GM19025 (cell line): ENCODE measurements at regions not wholly inside any gene's neighbourhood (a gene's known extent, or its start where the extent isn't known, plus 50 kb on each side); places are given as distances from the start of the nearest gene placed in this dataset.

Experiments used
- ATAC-seq: cut with Tn5 transposase; IDR thresholded peaks from one replicate; pipeline ENCODE4 v1.9.1; 2021; ENCODE audit warnings: mild to moderate bottlenecking, low read depth, moderate library complexity; ENCODE audit not compliant: unreplicated experiment

DNA sequence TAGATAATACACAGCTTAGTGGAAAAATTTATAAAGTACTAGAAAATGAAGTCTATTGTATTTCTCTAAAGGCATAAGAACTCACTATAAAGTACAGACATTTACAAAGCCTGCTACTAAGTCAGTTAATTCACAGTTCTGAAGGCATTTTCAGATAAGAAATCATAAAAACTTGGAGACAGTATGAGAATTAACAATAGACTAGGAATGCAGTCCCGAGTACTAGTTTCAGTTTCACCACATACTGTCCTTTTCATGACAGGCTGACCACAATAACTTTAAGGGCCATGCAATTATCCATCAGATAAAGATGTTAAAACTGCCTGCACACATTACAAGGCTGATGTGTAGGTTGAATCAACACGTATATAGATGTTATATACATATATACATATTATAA, 362.6 kb upstream of the SMC2 start:
- ATAC-seq, result no peak

DNA sequence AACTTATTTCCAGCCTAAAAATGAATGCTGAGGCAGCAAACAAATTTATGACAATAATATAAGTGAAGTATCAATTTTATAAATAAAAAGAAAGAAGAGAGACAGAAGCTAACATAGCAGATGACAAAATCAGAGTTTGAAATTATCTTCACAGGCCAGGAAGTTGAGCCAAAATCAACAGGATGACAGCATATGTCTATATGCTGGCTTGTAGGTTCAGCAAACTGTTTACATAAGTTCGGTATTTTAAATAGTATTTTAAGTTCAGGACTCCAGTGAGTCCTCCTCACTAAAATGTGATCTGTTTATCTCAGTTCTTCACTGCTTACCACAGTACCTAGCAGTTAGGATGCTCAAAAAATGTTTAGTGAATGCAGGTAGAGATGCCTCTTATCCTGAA, 359.6 kb upstream of the SMC2 start:
- ATAC-seq, result no peak

DNA sequence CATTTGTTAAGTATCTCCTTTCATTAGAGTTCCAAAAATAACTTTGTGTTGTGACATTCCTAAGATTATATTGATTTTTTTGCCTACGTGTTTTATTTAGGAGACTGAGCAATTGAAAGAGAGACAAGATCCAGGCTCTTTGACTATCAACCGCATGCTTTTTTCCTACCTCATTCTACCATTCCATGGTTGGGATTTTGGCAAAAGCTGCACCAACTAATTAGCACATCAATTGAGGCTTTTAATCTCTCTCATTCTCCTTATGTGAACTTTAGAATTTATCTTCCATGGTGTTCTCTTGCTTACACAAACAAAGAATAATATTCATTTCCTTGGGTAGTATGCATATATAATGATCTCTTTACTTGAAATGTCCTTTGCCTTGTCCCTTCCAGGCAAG, 338.7 kb upstream of the SMC2 start:
- no peak for ATAC-seq

DNA sequence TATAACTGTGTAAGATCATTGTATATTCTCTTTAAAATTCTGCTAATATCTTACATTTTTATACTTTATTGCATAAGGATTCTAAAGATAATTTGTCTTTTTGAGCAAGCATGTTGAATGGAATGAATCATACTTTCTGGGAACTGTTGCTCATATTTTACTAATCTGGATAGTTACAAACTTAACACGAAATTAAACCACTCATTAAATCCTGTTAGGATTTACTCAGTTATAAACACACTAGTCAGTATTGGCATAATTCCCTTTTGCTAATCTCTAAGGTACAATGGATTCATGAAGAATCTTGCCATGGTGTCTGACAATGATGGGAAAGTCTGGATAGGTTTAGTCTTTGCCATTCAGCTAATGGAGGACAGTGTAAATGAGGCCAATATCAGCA, 338.1 kb upstream of the SMC2 start:
- ATAC-seq, result no peak

DNA sequence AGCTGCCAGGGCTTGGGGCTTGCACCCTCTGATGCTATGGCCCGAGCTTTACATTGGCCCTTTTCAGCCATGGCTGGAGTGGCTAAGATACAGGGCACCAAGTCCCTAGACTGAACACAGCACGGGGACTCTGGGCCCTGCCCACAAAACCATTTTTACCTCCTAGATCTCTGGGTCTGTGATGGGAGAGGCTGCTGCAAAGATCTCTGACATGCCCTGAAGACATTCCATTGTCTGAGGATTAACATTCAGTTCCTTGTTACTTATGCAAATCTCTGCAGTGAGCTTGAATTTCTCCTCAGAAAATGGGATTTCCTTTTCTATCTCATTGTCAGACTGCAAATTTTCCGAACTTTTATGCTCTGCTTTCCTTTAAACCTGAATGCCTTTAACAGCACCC, 337.0 kb upstream of the SMC2 start:
- no peak for ATAC-seq

DNA sequence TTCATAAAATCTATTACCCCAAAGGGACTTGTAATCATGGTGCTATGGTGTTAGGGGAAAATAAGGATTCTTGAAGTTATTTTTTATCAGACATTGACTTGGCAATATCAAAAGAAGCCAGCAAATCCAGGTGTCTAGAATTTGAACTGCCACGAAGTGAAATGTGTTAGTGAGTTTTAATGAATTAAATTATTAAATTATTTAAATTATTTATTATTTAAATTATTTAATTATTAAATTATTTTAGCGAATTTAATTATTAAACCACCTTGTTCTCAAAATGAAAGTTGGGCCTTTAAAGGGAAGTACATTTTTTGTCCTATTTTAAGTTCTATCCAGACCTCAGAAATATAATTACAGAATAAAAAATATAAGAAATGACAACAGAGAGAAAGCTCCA, 332.6 kb upstream of the SMC2 start:
- ATAC-seq, result no peak

DNA sequence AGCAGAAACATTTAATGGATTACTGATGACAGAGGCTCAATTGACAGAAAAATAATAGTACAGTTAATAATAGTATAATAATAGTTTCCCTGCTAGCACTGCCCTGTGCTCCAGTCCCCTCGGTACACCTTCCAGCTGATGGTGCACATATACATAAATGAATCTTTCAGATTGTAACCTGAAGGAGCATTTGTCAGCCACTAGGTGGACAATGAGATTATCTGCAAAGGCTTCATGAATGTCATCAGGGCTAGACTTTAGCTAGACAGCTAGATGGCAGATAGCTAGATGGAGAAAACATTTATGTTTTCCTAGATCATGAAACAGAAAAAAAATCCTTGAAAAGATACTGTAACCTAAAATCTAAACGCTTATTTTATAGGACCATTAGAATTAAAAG, 304.4 kb upstream of the SMC2 start:
- ATAC-seq, result peak; percentile 70

DNA sequence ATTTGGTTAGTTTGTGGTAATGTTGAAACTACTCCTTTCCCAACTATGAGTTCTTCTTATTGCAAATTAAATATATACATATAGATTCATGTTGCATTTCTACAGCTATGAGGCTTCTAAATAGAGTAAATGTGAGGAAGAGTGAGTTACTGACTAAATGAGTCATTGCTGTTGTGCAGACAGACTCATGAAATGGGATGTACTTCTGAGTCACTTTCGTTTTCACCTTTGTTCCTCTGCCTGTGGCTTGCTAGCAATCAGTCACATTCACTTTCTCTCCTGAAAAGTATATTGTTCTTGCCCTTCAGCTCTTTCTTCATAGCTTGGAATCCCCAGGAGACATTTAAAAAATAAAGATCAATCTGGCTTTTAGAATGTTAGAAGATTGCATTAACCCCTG, 295.5 kb upstream of the SMC2 start:
- peak; percentile 96 for ATAC-seq

DNA sequence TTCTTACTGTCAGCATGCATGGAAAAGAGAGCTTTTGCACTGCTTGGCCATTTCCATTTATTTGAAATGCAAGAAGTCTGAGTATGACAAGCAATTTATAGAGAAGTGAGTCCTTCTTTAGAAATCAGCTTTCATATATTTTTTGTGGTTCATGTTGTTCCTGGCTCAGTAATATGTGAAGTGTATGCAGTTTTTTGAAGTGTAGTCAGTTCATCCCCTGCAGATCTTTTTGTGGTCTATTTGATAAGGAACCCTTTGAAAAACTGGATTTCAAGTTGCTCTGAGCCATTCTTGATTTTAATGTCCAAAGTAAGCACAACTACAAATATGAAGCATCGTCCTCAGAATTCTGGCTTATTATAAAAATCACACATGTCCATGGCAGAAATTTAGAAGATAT, 294.1 kb upstream of the SMC2 start:
- ATAC-seq, result no peak

DNA sequence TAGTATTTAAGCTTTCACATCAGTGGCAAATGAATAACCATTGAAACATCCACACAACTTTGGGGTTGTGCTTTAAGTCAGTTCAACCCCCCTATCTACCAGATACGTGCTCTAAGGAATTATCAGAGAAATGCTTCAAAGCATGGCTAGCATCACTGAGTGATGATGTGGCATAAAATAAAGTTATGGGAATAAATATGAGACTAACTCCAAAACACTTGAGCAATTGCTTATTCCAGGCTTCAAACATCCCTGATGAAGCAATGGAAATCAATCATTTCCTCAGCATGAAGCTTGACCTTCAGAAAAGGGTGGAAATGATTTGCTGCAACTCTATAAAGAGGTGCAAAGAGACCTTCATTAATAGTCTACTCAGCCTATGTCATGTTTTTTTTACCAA, 292.0 kb upstream of the SMC2 start:
- no peak for ATAC-seq

DNA sequence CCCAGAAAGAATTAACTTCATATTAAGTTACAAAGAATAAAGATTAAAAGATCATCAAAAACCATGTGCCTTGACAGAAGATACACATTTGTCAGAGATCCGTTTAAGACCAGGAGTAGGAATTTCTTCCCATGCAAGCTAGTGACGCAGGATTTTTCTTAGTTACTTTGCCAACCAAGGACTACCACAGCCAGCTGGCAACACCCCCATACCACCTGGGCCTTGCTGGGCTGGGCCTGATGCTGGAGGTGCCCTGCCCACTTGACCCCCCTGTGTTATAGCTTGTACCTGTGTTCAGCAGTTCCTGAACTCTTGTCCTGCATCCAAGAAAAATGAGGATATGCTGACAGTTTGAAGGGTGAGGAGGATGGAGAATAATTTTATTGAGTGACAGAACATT, 290.9 kb upstream of the SMC2 start:
- no peak for ATAC-seq

DNA sequence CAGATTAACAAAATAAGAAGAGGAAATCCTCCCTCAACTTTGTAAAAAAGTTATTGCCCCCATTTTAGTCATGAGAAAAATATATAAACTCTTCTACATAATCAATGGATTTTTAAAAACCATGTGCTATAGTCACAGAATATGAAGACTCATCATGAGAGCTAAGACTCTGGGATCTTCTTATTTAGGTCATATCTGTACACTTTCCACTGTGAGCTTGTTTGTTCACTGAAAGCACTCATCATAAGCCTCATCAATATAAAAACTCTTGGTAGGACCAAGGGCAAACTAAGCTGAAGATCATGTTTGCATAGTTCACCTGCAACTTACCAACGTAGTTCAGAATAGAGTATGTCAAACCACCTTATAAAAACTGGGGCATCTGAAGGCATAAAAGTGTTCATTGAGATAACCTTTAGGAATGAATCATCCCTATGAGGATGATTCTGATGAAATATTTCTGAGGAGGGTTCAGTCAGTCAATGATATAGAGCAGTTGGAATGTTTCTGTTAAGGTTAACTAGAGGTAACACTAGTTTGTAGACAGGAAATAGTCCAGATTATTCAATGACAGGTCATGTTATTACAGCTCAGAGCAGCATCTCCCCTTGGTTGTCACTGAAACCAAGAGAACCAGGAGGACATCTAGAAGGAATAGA, 289.9 kb upstream of the SMC2 start:
- no peak for ATAC-seq

DNA sequence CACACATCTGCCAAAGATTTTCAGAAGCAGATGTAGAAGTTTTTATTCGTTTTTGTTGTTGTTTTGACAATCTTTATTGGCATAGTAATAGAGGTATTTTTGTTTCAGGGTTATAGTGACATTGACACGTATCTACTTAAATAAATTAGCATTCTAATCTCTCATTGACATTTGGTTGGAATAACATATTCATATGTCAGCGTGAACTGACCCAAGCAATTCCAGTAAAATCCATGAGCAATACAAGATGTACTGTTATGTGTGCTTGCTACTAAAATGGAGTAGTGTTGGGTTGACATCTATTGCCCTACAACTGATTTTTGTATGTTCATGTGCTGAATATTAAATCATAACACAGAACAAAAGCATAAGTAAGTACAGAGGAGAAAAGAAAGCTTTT, 284.4 kb upstream of the SMC2 start:
- ATAC-seq, result no peak

DNA sequence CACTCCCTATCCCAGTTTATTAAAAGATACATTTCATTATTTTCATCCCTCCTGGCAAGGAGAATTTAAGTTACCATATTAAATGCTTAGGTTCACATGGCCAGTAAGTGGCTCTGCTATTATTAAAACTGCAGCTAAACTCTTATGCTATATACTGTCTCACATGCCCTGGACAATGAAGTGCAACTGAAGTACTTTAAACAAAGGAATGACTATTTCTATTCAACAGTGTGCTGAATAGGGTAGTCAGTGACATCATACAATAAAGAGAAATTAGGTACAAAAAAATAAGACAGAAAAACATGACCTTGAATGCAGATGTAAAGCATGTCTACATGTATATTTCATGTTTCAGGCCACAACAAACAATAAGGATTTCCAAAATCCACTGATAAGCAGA, 282.6 kb upstream of the SMC2 start:
- no peak for ATAC-seq

DNA sequence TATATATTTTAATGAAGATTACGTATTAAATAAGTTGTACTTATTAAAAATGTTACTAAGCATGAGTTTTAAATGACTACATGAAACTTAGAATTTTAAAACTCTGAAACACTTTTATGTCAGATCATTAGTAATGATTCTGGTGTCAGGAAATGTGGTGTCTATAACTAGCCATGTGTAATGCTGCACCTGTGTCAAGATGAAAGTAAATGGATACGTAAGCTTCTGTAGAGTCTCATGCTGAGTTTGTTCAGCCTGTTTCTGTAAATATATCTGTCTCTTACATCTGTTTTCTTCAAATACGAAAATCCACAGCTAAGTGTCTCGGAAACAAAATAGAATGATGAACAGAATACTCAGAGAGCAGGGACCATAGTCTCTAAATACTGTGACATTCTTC, 278.0 kb upstream of the SMC2 start:
- ATAC-seq, result no peak

DNA sequence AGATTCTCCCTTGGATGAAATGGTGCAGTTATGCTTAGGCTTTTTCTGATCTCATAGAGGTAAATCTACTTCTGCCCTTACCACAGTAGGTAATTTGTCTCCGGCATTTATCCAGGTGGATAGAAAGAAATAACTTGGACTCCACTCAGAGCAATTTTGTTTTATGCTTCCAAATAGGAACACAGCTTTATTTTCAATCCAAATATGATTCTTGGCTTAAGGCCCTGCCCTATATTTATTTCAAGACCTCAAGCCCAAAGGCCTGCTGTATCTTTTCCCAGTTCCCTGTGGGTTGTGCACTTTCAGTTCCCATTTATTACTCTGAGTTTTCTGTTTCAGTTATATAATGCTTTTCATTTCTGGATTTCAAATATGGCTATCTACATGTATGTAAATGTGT, 274.2 kb upstream of the SMC2 start:
- no peak for ATAC-seq

DNA sequence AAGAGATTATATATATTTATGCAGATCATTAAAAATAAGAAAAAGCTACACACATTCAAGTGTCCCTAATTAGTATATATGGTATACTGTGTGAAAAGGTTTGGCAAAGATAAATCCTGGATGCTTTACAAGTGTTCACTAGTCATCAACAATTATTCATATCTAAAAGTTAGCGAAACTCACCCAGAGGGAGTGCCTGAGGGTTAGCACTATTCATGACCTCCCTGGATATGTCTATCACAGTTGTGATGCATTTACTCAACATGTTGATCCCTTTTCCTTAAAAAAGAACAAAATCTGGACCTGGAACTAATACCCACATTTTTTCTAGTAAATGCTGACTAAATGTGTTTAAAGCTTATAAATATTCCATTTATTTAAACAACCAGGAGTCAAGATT, 273.0 kb upstream of the SMC2 start:
- ATAC-seq, result no peak

DNA sequence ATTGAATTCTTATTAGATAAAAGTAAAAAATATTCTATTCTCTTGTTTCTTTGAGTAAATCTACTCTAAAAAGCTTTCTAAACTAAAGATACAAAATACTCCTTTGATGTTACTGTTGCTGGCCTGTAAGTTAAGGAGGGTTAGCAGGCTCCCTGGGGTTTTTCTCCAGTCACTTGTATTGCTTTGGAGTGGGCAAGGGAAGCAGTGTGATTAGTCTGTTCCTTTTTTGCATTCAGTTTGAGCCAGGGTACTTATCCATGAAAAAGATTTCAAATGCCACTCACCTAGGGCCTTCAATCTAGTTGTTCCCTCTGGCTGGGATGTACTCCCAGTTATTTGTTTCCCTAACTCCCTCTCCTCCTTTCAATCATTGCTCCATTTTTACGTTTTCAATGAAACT, 256.2 kb upstream of the SMC2 start:
- ATAC-seq, result no peak

DNA sequence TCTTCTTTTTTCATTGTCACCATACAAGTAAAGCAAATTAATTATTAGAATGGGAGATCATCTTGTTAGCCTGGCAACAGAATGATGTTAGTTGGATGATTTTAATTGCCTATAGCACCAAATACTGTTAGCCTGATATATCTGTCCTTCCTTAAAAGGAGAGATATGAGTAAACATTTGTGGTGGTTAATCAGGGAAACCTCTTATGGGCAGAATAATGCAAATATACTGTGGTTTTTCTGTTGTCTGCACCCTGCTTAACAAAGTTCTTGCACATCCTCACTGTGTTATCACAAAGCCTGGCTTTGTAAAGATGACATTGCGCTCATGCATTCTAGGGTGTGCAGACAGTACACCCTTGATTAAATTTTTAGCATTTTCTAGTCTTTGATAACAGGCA, 254.9 kb upstream of the SMC2 start:
- ATAC-seq, result no peak

DNA sequence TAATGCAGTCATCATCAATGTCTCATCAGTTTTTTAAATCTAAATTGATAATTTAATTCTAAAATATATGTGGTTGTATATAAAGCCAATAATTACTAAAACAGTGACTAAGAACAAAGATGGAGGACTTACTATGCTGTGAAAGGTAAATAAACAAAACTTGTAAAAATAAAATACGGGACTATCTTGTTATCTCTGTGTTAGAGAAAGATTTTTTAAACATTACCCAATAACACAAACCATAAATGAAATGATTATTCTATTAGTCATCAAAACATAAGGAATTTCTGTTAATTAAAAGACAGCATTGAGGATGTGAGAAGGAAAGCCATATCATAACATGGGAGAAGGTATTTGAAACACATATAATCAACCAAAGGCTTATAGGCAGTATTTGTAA, 226.2 kb upstream of the SMC2 start:
- no peak for ATAC-seq

DNA sequence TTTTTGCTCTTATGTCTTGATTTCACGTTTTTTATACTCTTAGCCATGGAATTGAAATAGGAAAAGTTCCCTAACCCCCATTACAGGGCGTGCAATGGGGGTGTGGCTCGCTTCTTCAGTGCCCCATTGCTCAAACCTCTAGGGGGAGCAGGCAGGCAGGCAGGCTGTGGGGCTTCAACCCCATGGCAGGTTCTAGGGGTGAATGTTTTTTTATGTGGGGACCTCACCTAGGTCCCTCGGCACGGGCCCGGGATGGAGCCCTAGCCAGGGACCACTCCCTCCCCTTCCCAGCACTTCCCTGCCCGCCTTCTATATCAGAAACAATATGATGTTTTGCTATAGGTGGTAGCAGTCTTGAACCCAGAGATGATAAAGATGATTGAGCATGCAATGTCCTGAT, 221.3 kb upstream of the SMC2 start:
- ATAC-seq, result no peak

DNA sequence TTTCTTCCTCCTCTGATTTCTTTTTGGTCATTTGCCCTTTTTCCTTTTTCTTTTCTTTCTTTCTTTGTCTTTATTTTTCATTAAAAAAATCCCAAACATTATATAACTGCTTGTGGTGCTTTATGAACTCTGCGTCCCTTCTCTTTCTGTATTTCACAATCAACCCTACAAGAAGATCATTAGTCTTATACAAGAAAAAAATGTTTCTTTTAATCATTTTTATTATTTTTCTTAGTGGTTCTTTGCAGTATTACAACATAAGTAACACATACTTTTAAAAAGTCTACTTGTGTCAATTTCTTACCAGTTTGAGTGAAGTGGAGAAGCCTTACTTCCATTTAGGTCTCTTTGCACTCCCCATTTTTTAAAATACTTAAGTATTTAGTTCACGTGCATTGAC, 212.7 kb upstream of the SMC2 start:
- ATAC-seq, result no peak

DNA sequence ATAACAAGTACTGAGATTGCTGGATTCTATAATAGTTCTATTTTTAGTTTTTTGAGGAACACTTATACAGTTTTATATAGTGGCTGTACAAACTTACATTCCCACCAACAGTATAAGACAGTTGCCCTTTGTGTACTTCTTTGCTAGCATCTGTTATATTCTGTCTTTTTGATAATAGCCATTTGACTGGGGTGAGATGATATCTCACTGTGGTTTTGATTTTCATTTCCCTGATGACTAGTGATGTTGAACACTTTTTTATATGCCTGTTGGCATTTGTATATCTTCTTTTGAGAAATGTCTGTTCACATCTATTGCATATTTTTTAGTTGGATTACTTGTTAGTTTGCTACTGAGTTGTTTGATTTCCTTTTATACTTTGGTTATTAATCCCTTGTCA, 204.1 kb upstream of the SMC2 start:
- ATAC-seq, result no peak
